OCI-LY1 (cell line): ENCODE measurements at regions not wholly inside any gene's neighbourhood (a gene's known extent, or its start where the extent isn't known, plus 50 kb on each side); places are given as distances from the start of the nearest gene placed in this dataset.

Experiments
- H2AFZ ChIP-seq: fragments of 200-600 bp; sonication (generic), shearing (Covaris generic); 2 replicates; pipeline ENCODE4 v1.6.0; 2014; ENCODE audit warnings: antibody characterized with exemption, mild to moderate bottlenecking, low read length
- H3F3A ChIP-seq: fragments of 200-600 bp; sonication (generic), shearing (Covaris generic); 2 replicates; pipeline ENCODE4 v1.6.0; 2014; ENCODE audit warnings: mild to moderate bottlenecking, antibody characterized with exemption, low read length, moderate library complexity; ENCODE audit not compliant: insufficient read depth
- H3K27ac ChIP-seq: fragments of 200-600 bp; sonication (generic); 2 replicates; pipeline ENCODE4 v1.5.1; 2014; ENCODE audit warnings: low read length, mixed run types, mild to moderate bottlenecking, low read depth; ENCODE audit not compliant: poor library complexity, severe bottlenecking
- H3K27me3 ChIP-seq: fragments of 200-600 bp; sonication (generic); 2 replicates; pipeline ENCODE4 v1.6.0; 2014; ENCODE audit warnings: antibody characterized with exemption, mild to moderate bottlenecking, low read length, moderate library complexity; ENCODE audit not compliant: insufficient read depth
- H3K36me3 ChIP-seq: fragments of 200-600 bp; sonication (generic); 2 replicates; pipeline ENCODE4 v1.6.1; 2014; ENCODE audit warnings: mild to moderate bottlenecking, antibody characterized with exemption, low read length, moderate library complexity, mixed read lengths; ENCODE audit not compliant: insufficient read depth
- H3K4me1 ChIP-seq: fragments of 200-600 bp; sonication (generic); 2 replicates; pipeline ENCODE4 v1.5.1; 2014; ENCODE audit warnings: mild to moderate bottlenecking, low read length, moderate library complexity; ENCODE audit not compliant: insufficient read depth, severe bottlenecking
- H3K4me2 ChIP-seq: fragments of 200-600 bp; sonication (generic), shearing (Covaris generic); 2 replicates; pipeline ENCODE4 v1.6.1; 2014; ENCODE audit warnings: low read length
- H3K4me3 ChIP-seq: fragments of 200-600 bp; sonication (generic); 2 replicates; pipeline ENCODE4 v1.5.1; 2014; ENCODE audit warnings: low read length, low read depth, mild to moderate bottlenecking, mixed read lengths; ENCODE audit not compliant: poor library complexity, severe bottlenecking
- H3K79me2 ChIP-seq: fragments of 200-600 bp; shearing (Covaris generic); 2 replicates; pipeline ENCODE4 v1.6.1; 2016; ENCODE audit warnings: mixed run types, low read length, mixed read lengths; ENCODE audit not compliant: insufficient read depth
- H3K9ac ChIP-seq: fragments of 200-600 bp; sonication (generic), shearing (Covaris generic); 2 replicates; pipeline ENCODE4 v1.6.1; 2014; ENCODE audit warnings: mild to moderate bottlenecking, low read length, mixed read lengths
- H3K9me2 ChIP-seq: fragments of 200-600 bp; sonication (generic), shearing (Covaris generic); 2 replicates; pipeline ENCODE4 v1.6.1; 2014; ENCODE audit warnings: low read depth, mild to moderate bottlenecking, low read length, mixed read lengths
- H3K9me3 ChIP-seq: fragments of 200-600 bp; shearing (Covaris generic); 2 replicates; pipeline ENCODE4 v1.6.1; 2014; ENCODE audit warnings: low read length, mixed read lengths
- H4K20me1 ChIP-seq: fragments of 200-600 bp; sonication (generic), shearing (Covaris generic); 2 replicates; pipeline ENCODE4 v1.6.0; 2016; ENCODE audit warnings: mild to moderate bottlenecking, low read length; ENCODE audit not compliant: insufficient read depth
- CTCF ChIP-seq: fragments of 200-600 bp; sonication (generic), shearing (Covaris generic); IDR thresholded peaks from 2 replicates; pipeline ENCODE4 v1.5.1; 2017; ENCODE audit warnings: mild to moderate bottlenecking, antibody characterized with exemption, low read length, moderate library complexity, mixed read lengths
- EZH2 ChIP-seq: fragments of 200-600 bp; sonication (generic), shearing (Covaris generic); IDR thresholded peaks from 2 replicates; pipeline ENCODE4 v1.8.0; 2017; ENCODE audit warnings: borderline replicate concordance, mixed run types, mild to moderate bottlenecking, antibody characterized with exemption, low read length, moderate library complexity, mixed read lengths

- no peaks in the 10 kb centered on the region for H3K9me3 ChIP-seq
- no peak for TF ChIP-seq EZH2
- TF ChIP-seq CTCF: no peak
- no peaks in the 10 kb centered on the region for H3F3A ChIP-seq
- H3K4me1 ChIP-seq: no peaks in the 10 kb centered on the region
- H3K4me2 ChIP-seq: no peak overlapping the region
- no peaks in the 10 kb centered on the region for H3K9me2 ChIP-seq
- no peaks in the 10 kb centered on the region for H3K27me3 ChIP-seq
- H3K79me2 ChIP-seq: no peaks in the 10 kb centered on the region
- no peak overlapping the region for H3K9ac ChIP-seq
- H3K4me3 ChIP-seq: no peak overlapping the region
- no peak overlapping the region for H2AFZ ChIP-seq
- H3K36me3 ChIP-seq: no peaks in the 10 kb centered on the region
- no peaks in the 10 kb centered on the region for H4K20me1 ChIP-seq
- no peak overlapping the region for H3K27ac ChIP-seq
These were observed 153.2 kb downstream of the MACROH2A1 start for GRCh38 chr5:135245521-135246499.

DNA sequence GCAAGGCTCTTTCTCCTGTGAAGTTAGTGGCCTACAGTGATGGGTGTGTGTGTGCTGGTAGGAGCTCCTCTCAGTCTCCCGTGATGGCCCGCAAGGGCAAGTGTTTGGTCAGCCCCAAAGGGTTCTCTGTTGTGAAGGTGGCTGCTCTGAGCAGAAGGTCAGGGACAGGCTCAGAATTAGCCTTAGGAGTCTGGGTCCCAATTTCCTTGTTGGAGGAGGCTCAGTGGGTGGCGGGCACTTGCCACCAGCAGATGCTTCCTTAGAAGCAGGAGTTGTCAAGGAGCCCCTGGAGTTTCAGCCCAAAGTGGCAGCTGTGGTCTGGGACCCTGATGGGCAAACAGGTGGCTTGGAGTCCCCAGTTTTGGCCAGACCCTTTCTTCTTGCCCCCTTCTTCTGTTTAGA is 154.4 kb downstream of the MACROH2A1 start:
- no peaks in the 10 kb centered on the region for H3K4me1 ChIP-seq

DNA sequence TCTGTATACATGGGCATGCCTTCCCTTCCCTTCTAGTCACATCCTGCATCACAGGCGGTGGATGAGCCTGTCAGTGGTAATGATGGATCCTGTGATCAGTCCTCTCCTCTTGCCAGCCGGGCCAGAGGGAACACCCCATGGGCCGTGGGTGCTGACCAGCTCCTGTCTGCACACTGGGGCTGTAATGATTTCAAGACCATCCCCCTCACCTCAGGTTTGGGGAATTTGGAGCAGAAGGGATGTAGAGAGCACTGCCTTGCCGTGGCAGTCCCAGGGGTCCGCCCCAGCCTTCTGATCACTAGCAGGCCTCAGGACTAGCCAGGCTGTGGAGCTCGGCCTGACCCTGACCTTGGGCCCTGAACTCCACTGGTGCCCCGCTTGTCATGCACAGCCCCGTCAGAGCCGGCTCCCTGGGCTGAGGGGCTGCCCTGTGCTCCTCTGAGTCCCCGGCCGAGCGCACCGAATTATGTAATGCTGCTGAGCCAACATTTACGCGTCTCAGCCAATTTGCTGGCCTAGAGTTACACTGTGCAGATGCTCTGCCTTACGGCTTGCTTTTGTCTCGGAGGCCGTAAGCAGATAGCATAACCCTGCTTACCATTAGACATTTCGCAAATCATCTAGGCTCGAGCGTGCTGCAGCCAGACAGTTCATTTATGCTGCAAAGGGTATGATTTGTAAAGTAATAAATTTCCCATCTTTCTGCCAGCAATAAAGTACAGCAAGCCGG is 155.3 kb downstream of the MACROH2A1 start:
- Histone ChIP-seq H3K9ac (no peak overlapping the region), H3K4me2 (no peak overlapping the region), H3K36me3 (no peaks in the 10 kb centered on the region), H3F3A (no peaks in the 10 kb centered on the region), H3K9me3 (no peaks in the 10 kb centered on the region), H3K4me3 (no peak overlapping the region), H3K9me2 (no peaks in the 10 kb centered on the region), H3K4me1 (no peaks in the 10 kb centered on the region), H2AFZ (no peak overlapping the region), H3K27ac (no peak overlapping the region), H4K20me1 (no peaks in the 10 kb centered on the region), H3K27me3 (no peaks in the 10 kb centered on the region), H3K79me2 (no peaks in the 10 kb centered on the region)
- no peak for TF ChIP-seq CTCF
- TF ChIP-seq EZH2: no peak

More for the DNA sequence above, 154.4 kb downstream of the MACROH2A1 start:
- H3K79me2 ChIP-seq: no peaks in the 10 kb centered on the region
- H4K20me1 ChIP-seq: no peaks in the 10 kb centered on the region
- no peaks in the 10 kb centered on the region for H3K36me3 ChIP-seq
- no peak overlapping the region for H3K4me3 ChIP-seq
- no peaks in the 10 kb centered on the region for H3K9me2 ChIP-seq
- H2AFZ ChIP-seq: no peak overlapping the region
- no peak overlapping the region for H3K4me2 ChIP-seq
- H3F3A ChIP-seq: no peaks in the 10 kb centered on the region
- no peak overlapping the region for H3K27ac ChIP-seq
- no peaks in the 10 kb centered on the region for H3K9me3 ChIP-seq
- TF ChIP-seq EZH2: no peak
- no peak for TF ChIP-seq CTCF
- H3K9ac ChIP-seq: no peak overlapping the region
- no peaks in the 10 kb centered on the region for H3K27me3 ChIP-seq
